SU-DHL-6 (cell line): ENCODE measurements at regions not wholly inside any gene's neighbourhood (a gene's known extent, or its start where the extent isn't known, plus 50 kb on each side); places are given as distances from the start of the nearest gene placed in this dataset.

Experiments used
- EZH2phosphoT487 ChIP-seq: fragments of 200-600 bp; sonication (generic), shearing (Covaris generic); conservative IDR thresholded peaks from 2 replicates; pipeline ENCODE4 v1.6.1; 2018; ENCODE audit warnings: mild to moderate bottlenecking, antibody characterized with exemption, low read length, moderate library complexity, mixed read lengths
- TF ChIP-seq, protein P1 (sequence below): fragments of 200-600 bp; sonication (generic); IDR thresholded peaks from one replicate; pipeline ENCODE4 v1.5.1; 2017; ENCODE audit warnings: antibody characterized with exemption, mild to moderate bottlenecking, low read length, moderate library complexity; ENCODE audit not compliant: insufficient read depth, poor library complexity, severe bottlenecking

GRCh38 chr15:70210528-70210927 lies 112.8 kb upstream of the TLE3 start:
- TF ChIP-seq, protein P1, sequence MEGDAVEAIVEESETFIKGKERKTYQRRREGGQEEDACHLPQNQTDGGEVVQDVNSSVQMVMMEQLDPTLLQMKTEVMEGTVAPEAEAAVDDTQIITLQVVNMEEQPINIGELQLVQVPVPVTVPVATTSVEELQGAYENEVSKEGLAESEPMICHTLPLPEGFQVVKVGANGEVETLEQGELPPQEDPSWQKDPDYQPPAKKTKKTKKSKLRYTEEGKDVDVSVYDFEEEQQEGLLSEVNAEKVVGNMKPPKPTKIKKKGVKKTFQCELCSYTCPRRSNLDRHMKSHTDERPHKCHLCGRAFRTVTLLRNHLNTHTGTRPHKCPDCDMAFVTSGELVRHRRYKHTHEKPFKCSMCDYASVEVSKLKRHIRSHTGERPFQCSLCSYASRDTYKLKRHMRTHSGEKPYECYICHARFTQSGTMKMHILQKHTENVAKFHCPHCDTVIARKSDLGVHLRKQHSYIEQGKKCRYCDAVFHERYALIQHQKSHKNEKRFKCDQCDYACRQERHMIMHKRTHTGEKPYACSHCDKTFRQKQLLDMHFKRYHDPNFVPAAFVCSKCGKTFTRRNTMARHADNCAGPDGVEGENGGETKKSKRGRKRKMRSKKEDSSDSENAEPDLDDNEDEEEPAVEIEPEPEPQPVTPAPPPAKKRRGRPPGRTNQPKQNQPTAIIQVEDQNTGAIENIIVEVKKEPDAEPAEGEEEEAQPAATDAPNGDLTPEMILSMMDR: no peak
- TF ChIP-seq EZH2phosphoT487: no peak
